Heart right ventricle (tissue), 16 donors: ENCODE measurements at regions not wholly inside any gene's neighbourhood (a gene's known extent, or its start where the extent isn't known, plus 50 kb on each side); places are given as distances from the start of the nearest gene placed in this dataset.
"Not testable (repeated sequence)": the region's sequence is repeated elsewhere in the genome, so short reads cannot be mapped to it uniquely, and the experiment has no call there.

Experiments
- ATAC-seq, 8 donors: fragments of 200-7000 bp; cut with Tn5 transposase; one replicate each; pipeline ENCODE4 v1.9.1; 2020; ENCODE audit warnings: mild to moderate bottlenecking in 8 of 8, moderate library complexity in 8 of 8, moderate number of reproducible peaks in 1 of 8
- DNase-seq, 2 donors: peaks; one replicate each; pipeline ENCODE4 v3.0.0-alpha.2; 2020
- H3K27ac ChIP-seq, 10 donors: fragments of 200-600 bp; sonication (generic) in 2 of 10; one replicate each; pipeline versions ENCODE4 v1.5.0 to v1.8.0; 2020 to 2022; ENCODE audit warnings: mild to moderate bottlenecking in 3 of 10
- H3K27me3 ChIP-seq, 7 donors: fragments of 200-600 bp; one replicate each; pipeline ENCODE4 v1.8.0; 2021 to 2022; ENCODE audit warnings: mild to moderate bottlenecking in 2 of 7
- H3K36me3 ChIP-seq, 9 donors: fragments of 200-600 bp; sonication (generic) in 1 of 9; one replicate each; pipeline versions ENCODE4 v1.5.0 to v1.8.0; 2020 to 2022; ENCODE audit warnings: mild to moderate bottlenecking in 2 of 9
- H3K4me1 ChIP-seq, 9 donors: fragments of 200-600 bp; sonication (generic) in 1 of 9; one replicate each; pipeline versions ENCODE4 v1.5.0 to v1.8.0; 2020 to 2022; ENCODE audit warnings: mild to moderate bottlenecking in 4 of 9
- H3K4me3 ChIP-seq, 10 donors: fragments of 200-600 bp; sonication (generic) in 2 of 10; one replicate each; pipeline versions ENCODE4 v1.5.0 to v1.8.0; 2020 to 2022; ENCODE audit warnings: mild to moderate bottlenecking in 7 of 10, moderate library complexity in 2 of 10
- H3K9me3 ChIP-seq, 11 donors: fragments of 200-600 bp in 10 of 11; sonication (generic) in 2 of 11; one replicate each; pipeline versions ENCODE4 v1.5.0 to v1.8.0; 2013 to 2022; ENCODE audit warnings: mild to moderate bottlenecking in 2 of 11, control low read depth in 1 of 11, moderate library complexity in 1 of 11
- CTCF ChIP-seq, 9 donors: fragments of 200-600 bp; sonication (generic) in 2 of 9; IDR thresholded peaks; one replicate each; pipeline versions ENCODE4 v1.5.0 to v1.8.0; 2021 to 2022; ENCODE audit warnings: antibody characterized with exemption in 9 of 9, mild to moderate bottlenecking in 5 of 9, moderate library complexity in 1 of 9
- WGBS, 2 donors: extraction: QIAGEN DNeasy Blood & Tissue Kit; methylation state at CpG; one replicate each; pipeline ENCODE4 v1.1.7; 2013; ENCODE audit warnings: inconsistent platforms in 1 of 2; 5-methylcytosine and 5-hydroxymethylcytosine counted together
- intact Hi-C, 10 donors: fragments of 100-400 bp; cut with DNase I; formaldehyde crosslinking; loops; one replicate each; pipeline versions ENCODE4 v1.11.1 to v1.14.2; 2022
- donor health status: Arrhythmogenic right ventricular cardiomyopathy.
- donor health status: ischemic (EF 13 %, LVEDD 7.1; RV severe dilation, severe dysfunction).
- donor health status: healthy with polysubstance abuse.
- donor health status: DM: no; HTN: yes; CAD: no.
- donor health status: DM: no; HTN: no; CAD: no.
- donor health status: ischemic (EF 25% LVEDD 6.9; RV normal size, moderate dysfunction).
- donor health status: ischemic (EF 25% LVEDD 5.7; RV mildly dilated, moderate dysfunction).
- donor health status: healthy.
- donor health status: DM: yes; HTN: yes; CAD: no.
- donor health status: Ischemic cardiomyopathy.
- donor health status: ischemic (EF 35%, LVEDD 5.7; RV mildly dilated, moderate dysfunction).
- donor health status: nonischemic (EF 11% LVEDD 7.7; RV severe dilation, severe dysfunction).
- donor health status: DM: yes; HTN: yes; CAD: no.
- donor health status: PGD.
- donor health status: ischemic (EF 29% LVEDD 5.4; RV normal size, mild dysfunction).
- donor health status: nonischemic (EF 23%, LVEDD 6.1; RV moderate dilation, normal function).

- DNase-seq (no peak), ATAC-seq (no peak)
- WGBS, 2 donors, result 64 to 67% methylated on average over 3 of the region's 3 CpGs
- intact Hi-C loops, result no loop called here
- H3K27ac ChIP-seq, result no peak overlapping the region
- H3K4me1 ChIP-seq, result no peaks in the 10 kb centered on the region
- H3K4me3 ChIP-seq, result no peak overlapping the region
- TF ChIP-seq CTCF (IDR thresholded peaks at IDR 0.05), result no peak
- H3K36me3 ChIP-seq, result no peaks in the 10 kb centered on the region
- H3K9me3 ChIP-seq, result peaks cover 0 to 8% (median 0%) of the 10 kb centered on the region in 11 donors
- H3K27me3 ChIP-seq, result peaks cover 0 to 15% (median 3%) of the 10 kb centered on the region in 7 donors
Measured at GRCh38 chr16:9630119-9630518, 538.7 kb downstream of the HAPSTR1 start.

- Histone ChIP-seq H3K9me3 (peaks cover 0 to 8% (median 0%) of the 10 kb centered on the region in 11 donors), H3K27me3 (peaks cover 0 to 9% (median 3%) of the 10 kb centered on the region in 7 donors), H3K27ac (no peak overlapping the region), H3K36me3 (no peaks in the 10 kb centered on the region), H3K4me1 (no peaks in the 10 kb centered on the region), H3K4me3 (no peak overlapping the region)
- ATAC-seq (no peak), DNase-seq (no peak)
- intact Hi-C loops, result no loop called here
- 81 to 83% methylated on average over 4 of the region's 4 CpGs for WGBS, 2 donors
- no peak for TF ChIP-seq CTCF (IDR thresholded peaks at IDR 0.05)
Measured at GRCh38 chr16:9630985-9631384, 539.5 kb downstream of the HAPSTR1 start.

- ATAC-seq, result no peak
- Histone ChIP-seq H3K4me3 (no peak overlapping the region), H3K4me1 (no peaks in the 10 kb centered on the region), H3K27ac (no peak overlapping the region), H3K27me3 (no peaks in the 10 kb centered on the region), H3K36me3 (no peaks in the 10 kb centered on the region), H3K9me3 (peaks cover 0 to 8% (median 0%) of the 10 kb centered on the region in 11 donors)
- 73 to 74% methylated on average over 6 of the region's 6 CpGs for WGBS, 2 donors
- TF ChIP-seq CTCF (IDR thresholded peaks at IDR 0.05), result no peak
- DNase-seq, result no peak
- intact Hi-C loops, result no loop called here
Measured at GRCh38 chr16:9633844-9634243, 542.4 kb downstream of the HAPSTR1 start.

- H3K27ac ChIP-seq, H3K36me3 ChIP-seq, DNase-seq, H3K4me3 ChIP-seq, H3K27me3 ChIP-seq, H3K4me1 ChIP-seq, intact Hi-C loops, ATAC-seq: not testable (repeated sequence)
- WGBS, 2 donors, result 84% methylated on average over 11 of the region's 11 CpGs
- peaks cover 0 to 15% (median 0%) of the 10 kb centered on the region in 11 donors for H3K9me3 ChIP-seq
Measured at GRCh38 chr16:9635150-9635720, 543.8 kb downstream of the HAPSTR1 start.

- intact Hi-C loops, result loop anchor here in 3 of 10 donors (5.0 to 10.0 kb wide), 4 partner anchors 381 to 541 kb away; partner anchors contain the start of gene GRIN2A (in 2 of the 3)
- TF ChIP-seq CTCF (IDR thresholded peaks at IDR 0.05), result no peak
- ATAC-seq, result no peak
- H3K4me1 ChIP-seq, result no peaks in the 10 kb centered on the region
- H3K27ac ChIP-seq, result no peak overlapping the region
- peaks cover 0 to 8% (median 0%) of the 10 kb centered on the region in 11 donors for H3K9me3 ChIP-seq
- no peak for DNase-seq
- no peaks in the 10 kb centered on the region for H3K36me3 ChIP-seq
- H3K27me3 ChIP-seq, result peaks cover 0 to 16% (median 0%) of the 10 kb centered on the region in 7 donors
- no peak overlapping the region for H3K4me3 ChIP-seq
- 77 to 81% methylated on average over 3 of the region's 3 CpGs for WGBS, 2 donors
Measured at GRCh38 chr16:9644258-9644657, 538.0 kb downstream of the GRIN2A start.
